HG03432 (cell line): ENCODE measurements at regions not wholly inside any gene's neighbourhood (a gene's known extent, or its start where the extent isn't known, plus 50 kb on each side); places are given as distances from the start of the nearest gene placed in this dataset.

Experiments
- ATAC-seq: cut with Tn5 transposase; IDR thresholded peaks from one replicate; pipeline ENCODE4 v1.9.1; 2021; ENCODE audit warnings: mild to moderate bottlenecking, moderate library complexity; ENCODE audit not compliant: unreplicated experiment

GRCh38 chr11:64456509-64457320, 97.8 kb downstream of the RPS6KA4 start:
- ATAC-seq, result no peak

GRCh38 chr11:64457416-64458010, 98.2 kb upstream of the SLC22A11 start:
- no peak for ATAC-seq

GRCh38 chr11:64458997-64459396, 96.7 kb upstream of the SLC22A11 start:
- no peak for ATAC-seq

GRCh38 chr11:64459609-64460008, 96.1 kb upstream of the SLC22A11 start:
- no peak for ATAC-seq

- no peak for ATAC-seq
Measured at GRCh38 chr11:64461081-64461480, 94.7 kb upstream of the SLC22A11 start.

GRCh38 chr11:64466115-64466718, 89.5 kb upstream of the SLC22A11 start:
- ATAC-seq, result no peak

GRCh38 chr11:64469288-64469687, 86.5 kb upstream of the SLC22A11 start:
- ATAC-seq, result no peak

GRCh38 chr11:64472593-64473455, 82.9 kb upstream of the SLC22A11 start:
- no peak for ATAC-seq

- no peak for ATAC-seq
Measured at GRCh38 chr11:64474680-64475079, 81.1 kb upstream of the SLC22A11 start.

- no peak for ATAC-seq
Measured at GRCh38 chr11:64475145-64475544, 80.6 kb upstream of the SLC22A11 start.

- no peak for ATAC-seq
Measured at GRCh38 chr11:64476881-64477280, 78.9 kb upstream of the SLC22A11 start.

- no peak for ATAC-seq
Measured at GRCh38 chr11:64477675-64478074, 78.1 kb upstream of the SLC22A11 start.

- no peak for ATAC-seq
Measured at GRCh38 chr11:64482588-64482987, 73.2 kb upstream of the SLC22A11 start.

GRCh38 chr11:64484191-64485022, 71.3 kb upstream of the SLC22A11 start:
- ATAC-seq, result no peak

GRCh38 chr11:64485074-64485473, 70.7 kb upstream of the SLC22A11 start:
- no peak for ATAC-seq

- no peak for ATAC-seq
Measured at GRCh38 chr11:64489831-64490441, 65.8 kb upstream of the SLC22A11 start.

GRCh38 chr11:64490562-64491216, 65.1 kb upstream of the SLC22A11 start:
- ATAC-seq, result no peak

- ATAC-seq, result no peak
Measured at GRCh38 chr11:64492561-64492960, 63.2 kb upstream of the SLC22A11 start.

- ATAC-seq, result no peak
Measured at GRCh38 chr11:64498136-64498535, 57.6 kb upstream of the SLC22A11 start.
